Mesenchymal stem cell (in vitro differentiated cells and primary cell): ENCODE measurements at regions not wholly inside any gene's neighbourhood (a gene's known extent, or its start where the extent isn't known, plus 50 kb on each side); places are given as distances from the start of the nearest gene placed in this dataset.

Experiments used
- DNase-seq: peaks from one replicate; pipeline ENCODE4 v3.0.0-alpha.2; 2013
- H2AFZ ChIP-seq: one replicate; pipeline ENCODE4 v1.6.1; 2013; ENCODE audit warnings: low read depth, mild to moderate bottlenecking, control low read depth, inconsistent platforms, low read length, moderate library complexity
- H2AK5ac ChIP-seq: 2 replicates; pipeline ENCODE4 v1.6.1; 2013; ENCODE audit warnings: low read length, moderate library complexity, mild to moderate bottlenecking, inconsistent platforms; ENCODE audit not compliant: severe bottlenecking
- H2BK120ac ChIP-seq: one replicate; pipeline ENCODE4 v1.6.1; 2013; ENCODE audit warnings: low read depth, mild to moderate bottlenecking, inconsistent platforms, low read length, moderate library complexity
- H2BK12ac ChIP-seq, 2 experiments: one replicate each; pipeline ENCODE4 v1.6.1; 2013; ENCODE audit warnings: inconsistent platforms in 2 of 2, low read length in 2 of 2, mild to moderate bottlenecking in 2 of 2, moderate library complexity in 2 of 2, control low read depth in 1 of 2
- H2BK15ac ChIP-seq: one replicate; pipeline ENCODE4 v1.6.1; 2013; ENCODE audit warnings: mild to moderate bottlenecking, low read depth, inconsistent platforms; ENCODE audit not compliant: poor library complexity, severe bottlenecking
- H2BK5ac ChIP-seq: 2 replicates; pipeline ENCODE4 v1.6.1; 2013; ENCODE audit warnings: low read depth, mild to moderate bottlenecking, low read length, control low read depth, inconsistent platforms; ENCODE audit not compliant: poor library complexity, severe bottlenecking
- H3K14ac ChIP-seq, 2 experiments: one replicate each; pipeline ENCODE4 v1.6.1; 2013; ENCODE audit warnings: inconsistent platforms in 2 of 2, low read length in 2 of 2, control low read depth in 1 of 2, mild to moderate bottlenecking in 1 of 2, moderate library complexity in 1 of 2
- H3K18ac ChIP-seq, 2 experiments: one replicate each; pipeline ENCODE4 v1.6.1; 2013; ENCODE audit warnings: inconsistent platforms in 2 of 2, low read length in 2 of 2, control low read depth in 1 of 2, low read depth in 1 of 2, mild to moderate bottlenecking in 1 of 2
- H3K23ac ChIP-seq, 2 experiments: one replicate each; pipeline ENCODE4 v1.6.1; 2013; ENCODE audit warnings: inconsistent platforms in 2 of 2, low read length in 2 of 2, mild to moderate bottlenecking in 2 of 2, moderate library complexity in 2 of 2, control low read depth in 1 of 2
- H3K27ac ChIP-seq: 2 replicates; pipeline ENCODE4 v1.5.1; 2013; ENCODE audit warnings: mild to moderate bottlenecking, moderate library complexity, low read length, control low read depth, inconsistent platforms; ENCODE audit not compliant: poor library complexity, severe bottlenecking
- H3K27me3 ChIP-seq, 2 experiments: 2 replicates each; pipeline versions ENCODE4 v1.6.1 to v1.7.0; 2013; ENCODE audit warnings: low read length in 2 of 2, mild to moderate bottlenecking in 2 of 2, moderate library complexity in 2 of 2, control low read depth in 1 of 2, inconsistent platforms in 1 of 2; ENCODE audit not compliant: control insufficient read depth in 1 of 2, insufficient read depth in 1 of 2
- H3K36me3 ChIP-seq, 2 experiments: 2 replicates each; pipeline versions ENCODE4 v1.6.1 to v1.7.0; 2013; ENCODE audit warnings: low read length in 2 of 2, control low read depth in 1 of 2, inconsistent platforms in 1 of 2, low read depth in 1 of 2, mild to moderate bottlenecking in 1 of 2; ENCODE audit not compliant: insufficient read depth in 2 of 2, control insufficient read depth in 1 of 2
- H3K4ac ChIP-seq, 2 experiments: one replicate each; pipeline ENCODE4 v1.6.1; 2013; ENCODE audit warnings: inconsistent platforms in 2 of 2, low read length in 2 of 2, mild to moderate bottlenecking in 2 of 2, moderate library complexity in 2 of 2, control low read depth in 1 of 2, low read depth in 1 of 2
- H3K4me1 ChIP-seq: 2 replicates; pipeline ENCODE4 v1.6.1; 2013; ENCODE audit warnings: low read depth, low read length, control low read depth; ENCODE audit not compliant: control insufficient read depth, insufficient read depth
- H3K4me2 ChIP-seq: 2 replicates; pipeline ENCODE4 v1.6.1; 2013; ENCODE audit warnings: low read length, mild to moderate bottlenecking, inconsistent platforms; ENCODE audit not compliant: poor library complexity, severe bottlenecking
- H3K4me3 ChIP-seq, 2 experiments: 2 replicates each; pipeline versions ENCODE4 v1.5.1 to v1.7.0; 2013; ENCODE audit warnings: low read length in 2 of 2, mild to moderate bottlenecking in 2 of 2, control low read depth in 1 of 2, low read depth in 1 of 2; ENCODE audit not compliant: insufficient read depth in 1 of 2
- H3K79me1 ChIP-seq: replicated peaks from 2 replicates; pipeline ENCODE4 v1.6.1; 2013; ENCODE audit warnings: mild to moderate bottlenecking, control low read depth, low read length, inconsistent platforms; ENCODE audit not compliant: poor library complexity, severe bottlenecking
- H3K9ac ChIP-seq: 2 replicates; pipeline ENCODE4 v1.7.0; 2013; ENCODE audit warnings: mild to moderate bottlenecking, low read length, moderate library complexity
- H3K9me3 ChIP-seq: 2 replicates; pipeline ENCODE4 v1.7.0; 2013; ENCODE audit warnings: mild to moderate bottlenecking, low read length; ENCODE audit not compliant: control insufficient read depth
- H4K8ac ChIP-seq: one replicate; pipeline ENCODE4 v1.6.1; 2013; ENCODE audit warnings: inconsistent platforms, mild to moderate bottlenecking, low read length, moderate library complexity
- H4K91ac ChIP-seq: one replicate; pipeline ENCODE4 v1.6.1; 2013; ENCODE audit warnings: mild to moderate bottlenecking, low read length, inconsistent platforms
- WGBS: methylation state at CpG from one replicate; pipeline ENCODE4 v1.1.7; 2013; ENCODE audit warnings: mixed read lengths; 5-methylcytosine and 5-hydroxymethylcytosine counted together

GRCh38 chr7:86975914-86976313 lies 83.5 kb downstream of the ELAPOR2 start:
- Histone ChIP-seq H3K36me3 (no peaks in the 10 kb centered on the region), H2AFZ (no peak overlapping the region), H3K14ac (no peak overlapping the region), H3K4ac (no peak overlapping the region), H3K4me3 (no peak overlapping the region), H3K27ac (no peak overlapping the region), H3K18ac (no peak overlapping the region), H4K91ac (no peak overlapping the region), H2BK5ac (no peak overlapping the region), H3K9ac (no peak overlapping the region), H2BK12ac (no peak overlapping the region), H3K79me1 (no peaks in the 10 kb centered on the region), H3K4me2 (no peak overlapping the region), H4K8ac (no peak overlapping the region), H3K9me3 (no peaks in the 10 kb centered on the region), H3K27me3 (no peaks in the 10 kb centered on the region), H2AK5ac (no peak overlapping the region), H2BK120ac (no peak overlapping the region), H3K23ac (no peak overlapping the region), H2BK15ac (no peak overlapping the region), H3K4me1 (no peaks in the 10 kb centered on the region)
- no peak for DNase-seq
- 27% methylated on average over 1 of the region's 1 CpG for WGBS

GRCh38 chr7:86975449-86975848 lies 84.0 kb downstream of the ELAPOR2 start:
- H3K27ac ChIP-seq = no peak overlapping the region
- no peak overlapping the region for H3K23ac ChIP-seq
- no peak overlapping the region for H2BK12ac ChIP-seq
- no peak for DNase-seq
- H3K4me1 ChIP-seq = no peaks in the 10 kb centered on the region
- no peak overlapping the region for H4K8ac ChIP-seq
- 80% methylated on average over 1 of the region's 1 CpG for WGBS
- H3K27me3 ChIP-seq = no peaks in the 10 kb centered on the region
- H3K14ac ChIP-seq = no peak overlapping the region
- no peak overlapping the region for H4K91ac ChIP-seq
- H3K36me3 ChIP-seq = no peaks in the 10 kb centered on the region
- no peak overlapping the region for H3K4ac ChIP-seq
- no peak overlapping the region for H3K4me2 ChIP-seq
- H2BK5ac ChIP-seq = no peak overlapping the region
- H2AK5ac ChIP-seq = no peak overlapping the region
- no peak overlapping the region for H3K9ac ChIP-seq
- no peak overlapping the region for H3K18ac ChIP-seq
- no peak overlapping the region for H2BK15ac ChIP-seq
- H3K4me3 ChIP-seq = no peak overlapping the region
- H3K79me1 ChIP-seq = no peaks in the 10 kb centered on the region
- H2AFZ ChIP-seq = no peak overlapping the region
- H3K9me3 ChIP-seq = no peaks in the 10 kb centered on the region
- no peak overlapping the region for H2BK120ac ChIP-seq

- no peak overlapping the region for H2BK12ac ChIP-seq
- H4K91ac ChIP-seq = no peak overlapping the region
- H2AK5ac ChIP-seq = no peak overlapping the region
- no peak overlapping the region for H3K9ac ChIP-seq
- H3K9me3 ChIP-seq = no peaks in the 10 kb centered on the region
- no peak for DNase-seq
- no peaks in the 10 kb centered on the region for H3K27me3 ChIP-seq
- no peaks in the 10 kb centered on the region for H3K36me3 ChIP-seq
- no peak overlapping the region for H2AFZ ChIP-seq
- H3K27ac ChIP-seq = no peak overlapping the region
- no peak overlapping the region for H3K4me3 ChIP-seq
- H3K23ac ChIP-seq = no peak overlapping the region
- no peak overlapping the region for H2BK5ac ChIP-seq
- no peak overlapping the region for H3K14ac ChIP-seq
- H3K4me1 ChIP-seq = no peaks in the 10 kb centered on the region
- no peak overlapping the region for H2BK120ac ChIP-seq
- no peak overlapping the region for H2BK15ac ChIP-seq
- H3K4ac ChIP-seq = no peak overlapping the region
- H3K79me1 ChIP-seq = no peaks in the 10 kb centered on the region
- H4K8ac ChIP-seq = no peak overlapping the region
- H3K18ac ChIP-seq = no peak overlapping the region
- H3K4me2 ChIP-seq = no peak overlapping the region
- 93% methylated on average over 2 of the region's 2 CpGs for WGBS
These were observed 87.4 kb downstream of the ELAPOR2 start for GRCh38 chr7:86972072-86972471.

GRCh38 chr7:86970986-86971385 lies 88.5 kb downstream of the ELAPOR2 start:
- Histone ChIP-seq H3K27me3 (no peaks in the 10 kb centered on the region), H2AFZ (no peak overlapping the region)

More at GRCh38 chr7:86970986-86971385, 88.5 kb downstream of the ELAPOR2 start:
- Histone ChIP-seq H2AK5ac (no peak overlapping the region), H3K14ac (no peak overlapping the region), H3K4ac (no peak overlapping the region), H3K4me3 (no peak overlapping the region), H4K8ac (no peak overlapping the region), H3K4me2 (no peak overlapping the region), H3K4me1 (no peaks in the 10 kb centered on the region), H2BK12ac (no peak overlapping the region), H3K23ac (no peak overlapping the region), H3K79me1 (no peaks in the 10 kb centered on the region), H3K9ac (no peak overlapping the region), H2BK5ac (no peak overlapping the region), H3K27ac (no peak overlapping the region), H3K36me3 (no peaks in the 10 kb centered on the region), H2BK15ac (no peak overlapping the region), H3K9me3 (no peaks in the 10 kb centered on the region), H4K91ac (no peak overlapping the region), H3K18ac (no peak overlapping the region), H2BK120ac (no peak overlapping the region)
- DNase-seq = no peak
- 93% methylated on average over 2 of the region's 2 CpGs for WGBS
